WTC11 (cell line): ENCODE measurements at regions not wholly inside any gene's neighbourhood (a gene's known extent, or its start where the extent isn't known, plus 50 kb on each side); places are given as distances from the start of the nearest gene placed in this dataset.

ENCODE experiments used
- ATAC-seq: fragments of 200-7000 bp; cut with Tn5 transposase; 2 replicates; pipeline ENCODE4 v1.10.0; 2021; ENCODE audit warnings: mild to moderate bottlenecking, moderate library complexity
- CTCF ChIA-PET: fragments of 300-600 bp; sonication (Branson Sonifier 250); formaldehyde crosslinking; loops from one replicate; lab custom pipeline; 2021; ENCODE audit warnings: antibody characterized with exemption; lab: Charles Lee
- POLR2A ChIA-PET: fragments of 350-600 bp; sonication (Branson Sonifier 250); formaldehyde crosslinking; loops from one replicate; lab custom pipeline; 2021; ENCODE audit warnings: antibody characterized with exemption; lab: Charles Lee
- DNase-seq: peaks from one replicate; pipeline ENCODE4 v3.0.0; 2021; ENCODE audit warnings: low spot score
- H3K27ac Mint-ChIP-seq: 2 replicates; pipeline ENCODE4 v1.8.0; 2021; ENCODE audit warnings: mixed read lengths
- H3K27me3 Mint-ChIP-seq: 2 replicates; pipeline ENCODE4 v1.8.0; 2021; ENCODE audit warnings: low read depth, mild to moderate bottlenecking, moderate library complexity, mixed read lengths
- H3K36me3 Mint-ChIP-seq: 2 replicates; pipeline ENCODE4 v1.8.0; 2021; ENCODE audit warnings: mixed read lengths
- H3K4me1 Mint-ChIP-seq: 2 replicates; pipeline ENCODE4 v1.8.0; 2022; ENCODE audit warnings: mixed read lengths
- H3K4me3 Mint-ChIP-seq: 2 replicates; pipeline ENCODE4 v1.8.0; 2021; ENCODE audit warnings: mild to moderate bottlenecking, moderate library complexity, mixed read lengths
- H3K9me3 Mint-ChIP-seq: 2 replicates; pipeline ENCODE4 v1.8.0; 2021; ENCODE audit warnings: mixed read lengths
- SMAD3 ChIP-seq: sonication (generic); formaldehyde crosslinking; IDR thresholded peaks from 2 replicates; pipeline ENCODE4 v1.8.0; 2022; ENCODE audit warnings: missing genetic modification reagents, mild to moderate bottlenecking, borderline replicate concordance
- TF ChIP-seq, protein P1 (sequence below): sonication (generic); formaldehyde crosslinking; IDR thresholded peaks from 2 replicates; pipeline ENCODE4 v1.8.0; 2023; ENCODE audit warnings: missing genetic modification reagents

DNA sequence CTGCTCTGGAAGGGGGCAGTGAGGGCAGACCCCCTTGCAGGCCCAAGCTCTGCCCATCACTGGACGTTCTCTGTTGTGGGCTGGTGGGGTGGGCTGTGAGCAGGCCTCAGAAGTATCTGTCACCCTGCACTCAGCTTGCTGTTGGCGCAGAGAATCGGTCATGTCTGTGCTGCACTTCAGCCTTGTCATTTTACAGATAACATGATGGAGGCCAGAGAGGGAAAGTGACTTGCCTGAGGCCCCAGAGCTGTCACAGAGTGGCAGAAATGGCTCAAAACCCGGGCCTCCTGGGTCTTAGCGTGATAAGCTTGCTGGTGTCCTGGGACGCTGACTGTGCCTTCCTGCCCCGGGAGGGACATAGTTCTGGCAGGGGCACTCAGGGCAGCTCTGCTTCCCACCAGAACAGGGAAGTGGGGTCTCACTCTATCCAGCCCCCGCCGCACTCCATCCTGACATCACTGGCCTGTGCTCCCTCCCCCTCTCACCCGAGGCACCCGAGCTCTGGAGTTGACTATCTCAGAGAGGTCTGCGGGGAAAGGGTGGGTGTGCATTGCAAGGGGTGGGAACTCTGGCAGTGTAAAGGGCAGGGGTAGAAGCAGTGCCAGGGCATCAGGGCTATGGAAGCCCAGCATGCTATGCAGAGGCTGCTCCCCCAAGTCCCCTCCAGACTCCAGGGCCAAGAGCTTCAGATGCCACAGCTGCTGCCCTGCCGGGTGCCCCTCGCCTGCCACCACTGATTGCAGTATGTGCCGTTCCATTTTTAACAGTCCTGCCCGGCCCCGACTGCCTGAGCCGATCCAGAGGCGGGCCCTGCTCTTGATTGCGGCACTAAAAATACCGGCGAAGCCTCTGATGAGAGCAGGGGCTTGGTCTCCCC, 50.4 kb upstream of the NECTIN1 start:
- Mint-ChIP-seq H3K9me3 (no peaks in the 10 kb centered on the region), H3K36me3 (no peaks in the 10 kb centered on the region), H3K4me3 (no peak overlapping the region), H3K4me1 (peaks cover 11% of the 10 kb centered on the region), H3K27ac (no peak overlapping the region), H3K27me3 (peaks cover 2% of the 10 kb centered on the region; the same call in 1 of the 2 replicates)
- no peak for DNase-seq
- ChIA-PET CTCF (interaction anchor here (0.6 to 2.6 kb wide), 5 partner anchors 14 to 153 kb away, joined by 3 to 8 read pairs (median 3); no protein-coding TSS in a partner anchor), POLR2A (no interaction called here)
- no peak for ATAC-seq
- TF ChIP-seq SMAD3, result no peak
- TF ChIP-seq, protein P1, sequence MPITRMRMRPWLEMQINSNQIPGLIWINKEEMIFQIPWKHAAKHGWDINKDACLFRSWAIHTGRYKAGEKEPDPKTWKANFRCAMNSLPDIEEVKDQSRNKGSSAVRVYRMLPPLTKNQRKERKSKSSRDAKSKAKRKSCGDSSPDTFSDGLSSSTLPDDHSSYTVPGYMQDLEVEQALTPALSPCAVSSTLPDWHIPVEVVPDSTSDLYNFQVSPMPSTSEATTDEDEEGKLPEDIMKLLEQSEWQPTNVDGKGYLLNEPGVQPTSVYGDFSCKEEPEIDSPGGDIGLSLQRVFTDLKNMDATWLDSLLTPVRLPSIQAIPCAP (CRISPR knock-in tag), result no peak
